ENCODE measurements at regions not wholly inside any gene's neighbourhood (a gene's known extent, or its start where the extent isn't known, plus 50 kb on each side); places are given as distances from the start of the nearest gene placed in this dataset.

DNA sequence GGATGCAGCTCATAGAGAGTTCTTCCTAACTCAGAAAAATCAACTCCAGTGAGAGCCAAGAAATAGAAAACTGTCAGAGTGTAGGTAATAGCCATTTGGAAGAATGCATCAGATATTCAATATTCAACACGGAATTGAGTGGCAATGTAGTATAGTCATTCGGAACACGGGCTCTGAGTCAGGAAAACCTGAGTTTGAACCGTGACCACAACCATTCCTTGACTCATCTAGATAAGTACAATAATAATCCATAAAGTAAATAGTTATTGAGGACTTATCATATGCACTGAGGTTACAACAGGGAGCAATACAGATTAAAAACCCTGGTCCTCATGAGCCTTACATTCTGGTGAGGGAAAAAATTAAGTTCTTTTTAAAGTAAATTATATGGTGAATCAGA lies 62.6 kb upstream of the PHF21A start:
- Histone ChIP-seq H3K4me1 (ENCODE audit: control insufficient read depth, extremely low read depth, insufficient read depth, low read length) (no peaks in the 10 kb centered on the region), H3K9me3 (replicated peaks; ENCODE audit: control insufficient read depth, insufficient read depth, low read length) (no peaks in the 10 kb centered on the region), H3K36me3 (ENCODE audit: control insufficient read depth in 2 of 2, extremely low read depth in 1 of 2, insufficient read depth in 2 of 2, low read length in 2 of 2) (no peaks in the 10 kb centered on the region), H3K4me3 (replicated peaks in 1 of 3; ENCODE audit: insufficient read depth in 1 of 3, low read depth in 1 of 3, low read length in 3 of 3) (no peak overlapping the region), H3K27me3 (ENCODE audit: control insufficient read depth in 2 of 2, insufficient read depth in 2 of 2, low read length in 2 of 2) (peaks cover 12 to 16% of the 10 kb centered on the region in 2 experiments), H3K79me2 (ENCODE audit: control insufficient read depth, insufficient read depth, low read length) (no peaks in the 10 kb centered on the region), H3K9ac (replicated peaks; ENCODE audit: extremely low read depth, insufficient read depth, low read length) (no peak overlapping the region), H3K4me2 (ENCODE audit: insufficient read depth, low read length) (no peak overlapping the region), H4K20me1 (replicated peaks; ENCODE audit: control insufficient read depth, extremely low read depth, insufficient read depth, low read length) (no peaks in the 10 kb centered on the region), H3K27ac (ENCODE audit: insufficient read depth, low read depth, low read length) (no peak overlapping the region), H2AFZ (ENCODE audit: low read depth, low read length) (no peak overlapping the region), H3K9me1 (replicated peaks; ENCODE audit: control insufficient read depth, extremely low read depth, insufficient read depth, low read length) (no peaks in the 10 kb centered on the region)
- dilution Hi-C loops (cut with MboI; ENCODE audit: extremely low pct_ligation_motif_present, low sequenced_read_pairs) (no loop called here), intact Hi-C loops (cut with micrococcal nuclease) (no loop called here)
- POLR2A ChIA-PET: no interaction called here
- no TSS peak for BruUV-seq (replicated peaks)
- DNase-seq (ENCODE audit: low read depth, low spot score) (no peak), FAIRE-seq (no peak)
- TF ChIP-seq, protein P1, sequence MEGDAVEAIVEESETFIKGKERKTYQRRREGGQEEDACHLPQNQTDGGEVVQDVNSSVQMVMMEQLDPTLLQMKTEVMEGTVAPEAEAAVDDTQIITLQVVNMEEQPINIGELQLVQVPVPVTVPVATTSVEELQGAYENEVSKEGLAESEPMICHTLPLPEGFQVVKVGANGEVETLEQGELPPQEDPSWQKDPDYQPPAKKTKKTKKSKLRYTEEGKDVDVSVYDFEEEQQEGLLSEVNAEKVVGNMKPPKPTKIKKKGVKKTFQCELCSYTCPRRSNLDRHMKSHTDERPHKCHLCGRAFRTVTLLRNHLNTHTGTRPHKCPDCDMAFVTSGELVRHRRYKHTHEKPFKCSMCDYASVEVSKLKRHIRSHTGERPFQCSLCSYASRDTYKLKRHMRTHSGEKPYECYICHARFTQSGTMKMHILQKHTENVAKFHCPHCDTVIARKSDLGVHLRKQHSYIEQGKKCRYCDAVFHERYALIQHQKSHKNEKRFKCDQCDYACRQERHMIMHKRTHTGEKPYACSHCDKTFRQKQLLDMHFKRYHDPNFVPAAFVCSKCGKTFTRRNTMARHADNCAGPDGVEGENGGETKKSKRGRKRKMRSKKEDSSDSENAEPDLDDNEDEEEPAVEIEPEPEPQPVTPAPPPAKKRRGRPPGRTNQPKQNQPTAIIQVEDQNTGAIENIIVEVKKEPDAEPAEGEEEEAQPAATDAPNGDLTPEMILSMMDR (IDR thresholded peaks at IDR 0.05; ENCODE audit: extremely low read depth in 1 of 2, insufficient read depth in 1 of 2, low read depth in 1 of 2, low read length in 2 of 2): no peak
- no peak for TF ChIP-seq MAX (IDR thresholded peaks at IDR 0.05; ENCODE audit: insufficient read depth, insufficient read length)
- TF ChIP-seq MYC (IDR thresholded peaks at IDR 0.05; ENCODE audit: low read depth, low read length): no peak
- TF ChIP-seq POLR2A (IDR thresholded peaks at IDR 0.05; ENCODE audit: low read depth, low read length): no peak
- no peak for TF ChIP-seq GATA2 (IDR thresholded peaks at IDR 0.05; ENCODE audit: insufficient read depth, insufficient read length, low read depth, low read length)
- TF ChIP-seq EZH2 (IDR thresholded peaks at IDR 0.05; ENCODE audit: borderline replicate concordance, low read depth, low read length, severe bottlenecking): no peak
- no peak for TF ChIP-seq POLR2AphosphoS5 (IDR thresholded peaks at IDR 0.05; ENCODE audit: insufficient read depth, low read depth, low read length)
- TF ChIP-seq FOS (IDR thresholded peaks at IDR 0.05; ENCODE audit: borderline replicate concordance, insufficient read depth, low read length): no peak
- TF ChIP-seq JUN (IDR thresholded peaks at IDR 0.05; ENCODE audit: borderline replicate concordance, insufficient read depth, insufficient read length, low read depth): no peak
- CTCF ChIA-PET: no interaction called here

Data from endothelial cell of umbilical vein (primary cell).